Fibroblast of villous mesenchyme (primary cell): ENCODE measurements at regions not wholly inside any gene's neighbourhood (a gene's known extent, or its start where the extent isn't known, plus 50 kb on each side); places are given as distances from the start of the nearest gene placed in this dataset.

Experiments used
- DNase-seq: peaks from one replicate; pipeline ENCODE4 v3.0.0-alpha.2; 2010; ENCODE audit warnings: low read depth
- H3K4me3 ChIP-seq: 2 replicates; pipeline ENCODE4 v1.5.1; 2011; ENCODE audit warnings: low read depth, mild to moderate bottlenecking, low read length
- TF ChIP-seq, protein P1 (sequence below): IDR thresholded peaks from 2 replicates; pipeline ENCODE4 v1.5.1; 2012; ENCODE audit warnings: low read depth, mild to moderate bottlenecking, low read length; ENCODE audit not compliant: insufficient read depth

DNA sequence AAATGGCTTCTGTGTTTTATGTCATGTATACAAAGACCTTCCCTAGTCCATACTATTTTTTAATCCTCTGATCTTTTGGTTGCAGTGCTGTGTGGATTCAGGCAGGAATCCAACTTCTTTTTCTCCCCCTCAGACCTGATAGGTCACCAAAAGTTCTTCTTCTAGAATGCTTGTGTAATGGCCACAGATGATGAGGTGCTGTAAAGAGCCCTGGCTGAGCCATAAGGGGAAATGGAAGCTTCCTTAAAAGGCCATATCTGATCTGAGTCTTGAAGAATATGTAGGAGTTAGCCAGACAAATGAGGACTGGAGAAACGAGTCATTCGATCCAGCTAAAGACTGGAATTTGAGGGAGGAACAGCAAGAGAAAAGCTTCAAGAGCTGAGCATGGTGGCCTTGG is 353.9 kb downstream of the PCNX1 start:
- DNase-seq = no peak
- TF ChIP-seq, protein P1, sequence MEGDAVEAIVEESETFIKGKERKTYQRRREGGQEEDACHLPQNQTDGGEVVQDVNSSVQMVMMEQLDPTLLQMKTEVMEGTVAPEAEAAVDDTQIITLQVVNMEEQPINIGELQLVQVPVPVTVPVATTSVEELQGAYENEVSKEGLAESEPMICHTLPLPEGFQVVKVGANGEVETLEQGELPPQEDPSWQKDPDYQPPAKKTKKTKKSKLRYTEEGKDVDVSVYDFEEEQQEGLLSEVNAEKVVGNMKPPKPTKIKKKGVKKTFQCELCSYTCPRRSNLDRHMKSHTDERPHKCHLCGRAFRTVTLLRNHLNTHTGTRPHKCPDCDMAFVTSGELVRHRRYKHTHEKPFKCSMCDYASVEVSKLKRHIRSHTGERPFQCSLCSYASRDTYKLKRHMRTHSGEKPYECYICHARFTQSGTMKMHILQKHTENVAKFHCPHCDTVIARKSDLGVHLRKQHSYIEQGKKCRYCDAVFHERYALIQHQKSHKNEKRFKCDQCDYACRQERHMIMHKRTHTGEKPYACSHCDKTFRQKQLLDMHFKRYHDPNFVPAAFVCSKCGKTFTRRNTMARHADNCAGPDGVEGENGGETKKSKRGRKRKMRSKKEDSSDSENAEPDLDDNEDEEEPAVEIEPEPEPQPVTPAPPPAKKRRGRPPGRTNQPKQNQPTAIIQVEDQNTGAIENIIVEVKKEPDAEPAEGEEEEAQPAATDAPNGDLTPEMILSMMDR = no peak
- H3K4me3 ChIP-seq = no peak overlapping the region

DNA sequence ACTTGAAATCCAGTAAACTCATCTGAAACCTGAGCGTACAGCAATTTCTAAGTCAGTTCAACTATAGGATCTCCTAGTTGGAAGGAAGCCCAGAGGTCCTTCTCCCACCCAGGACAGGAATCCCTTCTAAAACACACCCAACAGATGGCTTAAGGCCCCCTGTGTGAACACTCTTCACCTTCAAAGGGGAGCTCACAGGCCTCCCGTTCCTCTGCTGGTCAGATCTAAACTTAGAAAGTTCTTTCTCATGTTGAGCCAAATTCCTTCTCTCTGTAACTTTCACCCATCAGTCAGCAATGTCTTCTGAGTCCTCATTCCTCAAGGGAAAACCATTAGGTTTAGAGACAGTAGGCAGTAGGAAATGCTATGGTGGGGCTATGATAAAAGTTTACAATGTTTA is 355.2 kb downstream of the PCNX1 start:
- TF ChIP-seq, protein P1 = no peak
- H3K4me3 ChIP-seq = no peak overlapping the region
- no peak for DNase-seq

DNA sequence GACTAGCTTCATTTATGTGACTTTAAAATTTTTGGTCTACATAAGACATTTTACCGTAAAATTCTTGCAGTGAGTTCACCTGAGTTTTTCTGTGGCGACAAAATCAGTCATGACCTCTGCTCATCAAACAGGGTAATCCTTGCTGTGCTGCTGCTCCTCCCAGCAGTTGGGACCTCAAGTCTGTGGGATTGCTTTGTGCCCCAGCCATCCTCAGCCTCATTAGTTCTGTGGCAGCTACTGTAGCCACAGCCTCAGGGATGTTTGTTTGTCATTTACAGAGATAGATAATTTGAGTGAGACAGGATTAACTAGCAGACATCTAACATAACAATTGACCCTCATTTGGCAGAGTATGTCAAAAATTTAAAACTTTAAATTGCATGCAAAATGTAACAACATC is 357.0 kb downstream of the PCNX1 start:
- H3K4me3 ChIP-seq = no peak overlapping the region
- DNase-seq = no peak
- TF ChIP-seq, protein P1 = no peak

DNA sequence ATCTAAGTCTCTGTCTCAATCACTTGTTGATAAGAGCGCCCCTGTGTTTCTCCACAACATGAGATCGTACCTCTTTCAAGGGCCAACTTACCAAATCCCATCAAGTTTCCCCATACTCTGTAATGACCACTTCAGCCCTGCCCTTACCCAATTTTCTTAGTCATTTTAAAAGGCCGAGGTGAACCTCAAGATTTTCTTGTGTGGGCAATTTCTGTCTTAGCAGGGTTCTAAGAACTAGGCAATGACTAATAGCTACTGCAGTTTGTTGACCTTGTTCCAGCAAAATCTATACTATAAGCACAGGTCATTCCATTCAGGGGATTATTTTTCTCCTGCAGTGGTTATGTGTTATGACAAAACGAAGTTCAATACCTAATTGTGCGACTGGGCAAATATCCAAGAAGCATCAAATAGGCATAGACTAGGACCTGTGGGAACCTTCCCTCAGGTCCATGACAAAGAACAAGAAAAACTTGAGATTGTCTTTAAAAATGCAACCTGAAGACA is 359.8 kb downstream of the PCNX1 start:
- no peak overlapping the region for H3K4me3 ChIP-seq
- TF ChIP-seq, protein P1 = no peak
- DNase-seq = peak; percentile 60

DNA sequence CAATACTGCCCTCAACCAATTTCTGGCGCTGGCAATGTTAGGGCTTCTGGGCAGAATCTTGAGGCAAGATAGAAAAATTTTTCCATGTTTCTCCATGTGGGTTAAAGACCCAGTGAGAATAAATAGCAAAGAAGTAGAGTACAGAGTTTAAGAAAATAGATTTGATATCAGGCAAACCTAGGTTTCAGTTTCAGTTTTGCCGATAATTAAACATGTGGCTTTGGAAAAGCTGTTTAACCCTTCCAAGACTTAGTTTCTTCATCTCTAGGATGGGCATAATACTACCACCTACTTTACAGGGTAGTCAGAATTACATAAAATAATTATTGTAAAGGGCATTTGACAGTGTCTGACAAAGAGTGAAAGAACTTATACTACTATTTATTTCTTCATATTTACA is 360.4 kb downstream of the PCNX1 start:
- TF ChIP-seq, protein P1 = no peak
- peak; percentile 43 for DNase-seq

DNA sequence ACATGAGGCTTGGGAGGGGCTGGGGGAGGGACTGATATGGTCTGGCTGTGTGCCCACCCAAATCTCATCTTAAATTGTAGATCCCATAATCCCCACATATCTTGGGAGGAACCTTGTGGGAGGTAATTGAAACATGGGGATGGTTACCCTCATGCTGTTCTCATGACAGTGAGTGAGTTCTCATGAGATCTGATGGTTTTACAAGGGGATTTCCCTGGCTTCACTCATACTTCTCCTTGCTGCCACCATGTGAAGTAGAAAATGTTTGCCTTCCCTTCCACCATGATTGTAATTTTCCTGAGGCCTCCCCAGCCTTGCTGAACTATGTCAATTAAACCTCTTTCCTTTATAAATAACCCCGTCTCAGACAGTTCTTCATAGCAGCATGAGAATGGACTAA is 362.9 kb downstream of the PCNX1 start:
- TF ChIP-seq, protein P1 = no peak
- no peak for DNase-seq
- H3K4me3 ChIP-seq = no peak overlapping the region

More for the DNA sequence above, 360.4 kb downstream of the PCNX1 start:
- H3K4me3 ChIP-seq = peak overlapping the region; percentile 25
